ENCODE measurements at regions not wholly inside any gene's neighbourhood (a gene's known extent, or its start where the extent isn't known, plus 50 kb on each side); places are given as distances from the start of the nearest gene placed in this dataset.

GRCh38 chr16:25413975-25414374 lies 156.3 kb upstream of the ZKSCAN2 start:
- no peak overlapping the region for H3K18ac ChIP-seq (ENCODE audit: extremely low read depth, low read length)
- no peak overlapping the region for H3K4ac ChIP-seq (replicated peaks; ENCODE audit: insufficient read length, low read depth, low read length)
- TF ChIP-seq RBBP5 (IDR thresholded peaks at IDR 0.05; ENCODE audit: borderline replicate concordance, low read depth, low read length) = no peak
- no peak for TF ChIP-seq CHD2 (IDR thresholded peaks at IDR 0.05; ENCODE audit: low read length)
- no peak for TF ChIP-seq BCL11A (IDR thresholded peaks at IDR 0.05; ENCODE audit: low read depth in 2 of 2, low read length in 2 of 2)
- TF ChIP-seq EP300 (IDR thresholded peaks at IDR 0.05; ENCODE audit: borderline replicate concordance in 1 of 2, low read depth in 2 of 2, low read length in 2 of 2) = no peak
- no peak for TF ChIP-seq KDM4A (IDR thresholded peaks at IDR 0.05; ENCODE audit: low read depth, low read length, severe bottlenecking)
- no peak for TF ChIP-seq POLR2A (IDR thresholded peaks at IDR 0.05; ENCODE audit: control extremely low read depth in 1 of 2, low read depth in 2 of 2, low read length in 2 of 2)
- TF ChIP-seq YY1 (IDR thresholded peaks at IDR 0.05; ENCODE audit: low read depth, low read length) = no peak
- TF ChIP-seq CREB1 (IDR thresholded peaks at IDR 0.05) = no peak
- no peak for TF ChIP-seq SP2 (IDR thresholded peaks at IDR 0.05; ENCODE audit: low read length)
- no peak for TF ChIP-seq RNF2 (IDR thresholded peaks at IDR 0.05; ENCODE audit: borderline replicate concordance, low read depth, low read length, missing control alignments, poor library complexity, severe bottlenecking)
- TF ChIP-seq GABPA (IDR thresholded peaks at IDR 0.05; ENCODE audit: borderline replicate concordance, insufficient read depth, low read length) = no peak
- TF ChIP-seq MAFK (IDR thresholded peaks at IDR 0.05; ENCODE audit: low read depth, low read length) = no peak
- no peak for TF ChIP-seq CHD1 (IDR thresholded peaks at IDR 0.05; ENCODE audit: low read depth, low read length)

More at GRCh38 chr16:25413975-25414374, 156.3 kb upstream of the ZKSCAN2 start:
- FAIRE-seq = no peak
- Histone ChIP-seq H3K79me2 (ENCODE audit: control insufficient read depth in 1 of 2, insufficient read depth in 2 of 2, low read length in 2 of 2) (no peaks in the 10 kb centered on the region), H4K8ac (ENCODE audit: extremely low read depth, insufficient read depth, low read length) (no peak overlapping the region), H4K91ac (replicated peaks; ENCODE audit: insufficient read length, low read length) (no peak overlapping the region), H3K4me1 (replicated peaks in 1 of 4; ENCODE audit: control insufficient read depth in 3 of 4, insufficient read depth in 4 of 4, low read length in 3 of 4) (peaks cover 0 to 5% (median 0%) of the 10 kb centered on the region in 4 experiments; a peak in 1 of 7 replicates), H2AFZ (ENCODE audit: low read length) (no peak overlapping the region), H3K27me3 (replicated peaks in 1 of 4; ENCODE audit: control insufficient read depth in 3 of 4, extremely low read depth in 1 of 4, insufficient read depth in 3 of 4, low read length in 3 of 4) (no peaks in the 10 kb centered on the region), H2BK5ac (ENCODE audit: low read depth, low read length) (no peak overlapping the region), H3K14ac (ENCODE audit: insufficient read length) (no peak overlapping the region), H3K79me1 (ENCODE audit: low read depth, low read length) (no peaks in the 10 kb centered on the region), H3K27ac (ENCODE audit: low read depth, low read length) (no peak overlapping the region), H4K20me1 (replicated peaks in 1 of 2; ENCODE audit: control insufficient read depth in 1 of 2, insufficient read depth in 2 of 2, low read length in 2 of 2) (no peaks in the 10 kb centered on the region), H2AK5ac (ENCODE audit: low read depth, low read length) (no peak overlapping the region), H3K9me3 (ENCODE audit: insufficient read depth in 2 of 2, low read depth in 1 of 2, low read length in 1 of 2) (no peaks in the 10 kb centered on the region), H3K9ac (replicated peaks in 1 of 4; ENCODE audit: extremely low read depth in 1 of 4, low read depth in 3 of 4, low read length in 3 of 4) (no peak overlapping the region), H2BK20ac (ENCODE audit: low read length) (no peak overlapping the region), H2BK15ac (ENCODE audit: low read length) (no peak overlapping the region), H2BK120ac (replicated peaks; ENCODE audit: low read depth, low read length) (no peak overlapping the region), H3K4me2 (ENCODE audit: insufficient read depth in 1 of 2, low read depth in 2 of 2, low read length in 2 of 2) (no peak overlapping the region), H3K4me3 (ENCODE audit: extremely low read depth in 1 of 4, insufficient read depth in 2 of 4, low read depth in 3 of 4, low read length in 4 of 4) (no peak overlapping the region), H3K36me3 (ENCODE audit: control insufficient read depth in 2 of 4, insufficient read depth in 4 of 4, low read length in 3 of 4) (no peaks in the 10 kb centered on the region), H3K56ac (replicated peaks; ENCODE audit: insufficient read length, low read depth, low read length) (no peak overlapping the region), H4K5ac (ENCODE audit: insufficient read length, low read depth, low read length) (no peak overlapping the region), H3K23me2 (ENCODE audit: low read depth, low read length) (no peaks in the 10 kb centered on the region; the same call in 1 of the 2 replicates), H2BK12ac (ENCODE audit: low read depth, low read length) (no peak overlapping the region), H3K23ac (ENCODE audit: insufficient read length) (no peak overlapping the region)
- no peak for DNase-seq (ENCODE audit: low read depth in 1 of 2, low spot score in 2 of 2)
- CTCF ChIA-PET (ENCODE audit: partially characterized antibody) = no interaction called here
- 86% methylated on average over 1 of the region's 1 CpG; no CpG with 5 or more reads in 1 of the 2 experiments for WGBS, 2 experiments (ENCODE audit: extremely low coverage in 1 of 2, insufficient coverage in 1 of 2, insufficient read length in 1 of 2, insufficient replicate concordance in 2 of 2, low coverage in 1 of 2, low lambda C conversion rate in 2 of 2, missing lambda C conversion rate in 1 of 2)
- POLR2A ChIA-PET (ENCODE audit: partially characterized antibody) = no interaction called here

All from H1 (cell line).